HepG2 (cell line): ENCODE measurements at regions not wholly inside any gene's neighbourhood (a gene's known extent, or its start where the extent isn't known, plus 50 kb on each side); places are given as distances from the start of the nearest gene placed in this dataset.

Source experiments
- ATAC-seq: fragments of 200-7000 bp; cut with Tn5 transposase; 3 replicates; pipeline ENCODE4 v1.9.1; 2020; ENCODE audit warnings: mild to moderate bottlenecking, moderate library complexity
- BruUV-seq: library from RNA; stranded (reverse); fragments of 400-500 nt; replicated peaks from 2 replicates; lab custom pipeline; 2021; lab: Mats Ljungman, UMichigan
- CTCF ChIA-PET: fragments of 300-600 bp; formaldehyde crosslinking; extraction: SDS; loops from one replicate; lab custom pipeline; 2021; ENCODE audit warnings: low total read pairs, inconsistent platforms, low intra/inter-chr PET ratio; lab: Yijun Ruan, JAX
- POLR2A ChIA-PET: fragments of 350-600 bp; sonication (Branson Sonifier 250); formaldehyde crosslinking; loops from one replicate; lab custom pipeline; 2020; ENCODE audit warnings: antibody characterized with exemption, inconsistent platforms; lab: Yijun Ruan, JAX
- DNase-seq: peaks from one replicate; pipeline ENCODE4 v3.0.0-alpha.2; 2015; ENCODE audit warnings: low spot score
- FAIRE-seq: peaks from 3 replicates; lab custom pipeline; 2011; peaks lifted over from hg19 to GRCh38; lab: Jason Lieb, UNC
- H2AFZ ChIP-seq: one replicate; pipeline ENCODE4 v1.6.1; 2011; ENCODE audit warnings: low read length, inconsistent platforms
- H3K27ac ChIP-seq: fragments of 300-600 bp; 3 replicates; pipeline ENCODE4 v1.8.0; 2011; ENCODE audit warnings: mixed run types, mild to moderate bottlenecking, mixed read lengths, low read length, inconsistent platforms; ENCODE audit not compliant: insufficient read depth; ENCODE audit errors: extremely low read length
- H3K27me3 ChIP-seq, 2 experiments: fragments of 200-600 bp in 1 of 2; 2 replicates in 1 of 2; 3 replicates in 1 of 2; pipeline versions ENCODE4 v1.6.0 to v1.8.0; 2011; ENCODE audit warnings: low read length in 2 of 2, mild to moderate bottlenecking in 2 of 2, moderate library complexity in 2 of 2, inconsistent platforms in 1 of 2; ENCODE audit not compliant: insufficient read depth in 2 of 2, control insufficient read depth in 1 of 2
- H3K36me3 ChIP-seq, 2 experiments: fragments of 200-600 bp in 1 of 2; replicated peaks in 1 of 2; 2 replicates in 1 of 2; 3 replicates in 1 of 2; pipeline versions ENCODE4 v1.5.1 to v1.8.0; 2011; ENCODE audit warnings: low read length in 2 of 2, inconsistent platforms in 1 of 2; ENCODE audit not compliant: insufficient read depth in 2 of 2, control insufficient read depth in 1 of 2
- H3K4me1 ChIP-seq: 2 replicates; pipeline ENCODE4 v1.5.1; 2012; ENCODE audit warnings: low read length, inconsistent platforms; ENCODE audit not compliant: insufficient read depth
- H3K4me2 ChIP-seq: 2 replicates; pipeline ENCODE4 v1.6.0; 2011; ENCODE audit warnings: low read depth, low read length, inconsistent platforms
- H3K4me3 ChIP-seq, 3 experiments: fragments of 200-600 bp in 1 of 3; sonication (generic), shearing (Covaris generic) in 1 of 3; replicated peaks in 1 of 3; 2 replicates each; pipeline ENCODE4 v1.5.1; 2011 to 2016; ENCODE audit warnings: low read length in 3 of 3, inconsistent platforms in 2 of 3, low read depth in 2 of 3, mild to moderate bottlenecking in 2 of 3, control low read depth in 1 of 3, mixed read lengths in 1 of 3; ENCODE audit not compliant: insufficient read depth in 1 of 3
- H3K79me2 ChIP-seq: one replicate; pipeline ENCODE4 v1.6.1; 2011; ENCODE audit warnings: low read length, inconsistent platforms; ENCODE audit not compliant: insufficient read depth
- H3K9ac ChIP-seq: 2 replicates; pipeline ENCODE4 v1.6.0; 2011; ENCODE audit warnings: mild to moderate bottlenecking, low read depth, low read length, inconsistent platforms; ENCODE audit not compliant: insufficient read depth
- H3K9me3 ChIP-seq: 2 replicates; pipeline ENCODE4 v1.5.1; 2012; ENCODE audit warnings: mild to moderate bottlenecking, low read length
- H4K20me1 ChIP-seq: 2 replicates; pipeline ENCODE4 v1.6.0; 2011; ENCODE audit warnings: inconsistent platforms, mild to moderate bottlenecking, low read length, moderate library complexity; ENCODE audit not compliant: insufficient read depth
- AKNA ChIP-seq: sonication (generic); formaldehyde crosslinking; IDR thresholded peaks from 2 replicates; pipeline ENCODE4 v1.4.0; 2020; ENCODE audit warnings: missing genetic modification reagents, borderline replicate concordance
- HMGA1 ChIP-seq: sonication (generic); formaldehyde crosslinking; conservative IDR thresholded peaks from 2 replicates; pipeline ENCODE4 v1.4.0; 2020; ENCODE audit warnings: missing genetic modification reagents
- MTA1 ChIP-seq: sonication (generic); formaldehyde crosslinking; IDR thresholded peaks from 2 replicates; pipeline ENCODE4 v1.4.0; 2020; ENCODE audit warnings: missing genetic modification reagents, mild to moderate bottlenecking, borderline replicate concordance
- RXRB ChIP-seq: IDR thresholded peaks from 2 replicates; pipeline ENCODE4 v1.6.1; 2016; ENCODE audit warnings: borderline replicate concordance, missing genetic modification reagents, missing compliant biosample characterization
- U2AF2 ChIP-seq: fragments of 200-400 bp; formaldehyde crosslinking; IDR thresholded peaks from 2 replicates; pipeline ENCODE4 v1.6.1; 2017; ENCODE audit warnings: low read depth, mild to moderate bottlenecking, low read length
- ZNF512B ChIP-seq: sonication (generic); formaldehyde crosslinking; IDR thresholded peaks from 2 replicates; pipeline ENCODE4 v1.5.1; 2020; ENCODE audit warnings: missing genetic modification reagents, mild to moderate bottlenecking, borderline replicate concordance
- ZNF530 ChIP-seq: sonication (generic); formaldehyde crosslinking; IDR thresholded peaks from 2 replicates; pipeline ENCODE4 v1.5.0; 2020; ENCODE audit warnings: low read depth, mild to moderate bottlenecking, missing genetic modification reagents
- WGBS: methylation state at CpG from one replicate; pipeline ENCODE4 v1.1.6; 2017; ENCODE audit warnings: low lambda C conversion rate; 5-methylcytosine and 5-hydroxymethylcytosine counted together
- in situ Hi-C: cut with HindIII; loops from 2 replicates; pipeline ENCODE4 v1.10.0; 2017; ENCODE audit warnings: low pct_unique_long_range_greater_than_20kb; ENCODE audit not compliant: extremely low pct_ligation_motif_present
- intact Hi-C: fragments of 100-400 bp; cut with micrococcal nuclease; formaldehyde crosslinking; loops from one replicate; pipeline ENCODE4 v1.10.0; 2022; ENCODE audit not compliant: unreplicated experiment

DNA sequence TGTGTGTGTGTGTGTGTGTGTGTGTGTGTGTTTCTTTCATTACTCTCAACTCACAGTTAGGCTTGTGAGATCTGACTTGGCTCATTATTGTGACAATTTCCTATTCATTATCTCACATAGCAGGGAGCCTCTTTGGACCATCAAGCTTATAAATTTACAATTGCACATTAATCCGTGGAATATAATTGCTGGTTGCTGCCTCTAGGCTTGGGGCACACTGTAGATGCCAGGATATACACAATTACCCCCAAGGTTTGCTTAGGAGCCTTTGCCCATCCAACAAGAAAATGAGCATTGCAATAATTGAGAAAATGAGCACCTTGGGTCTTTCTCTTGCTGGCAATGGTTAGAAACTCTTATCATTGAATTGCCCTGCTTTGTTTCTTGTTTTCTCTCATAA lies 161.6 kb upstream of the DMRTA1 start:
- no peaks in the 10 kb centered on the region; a peak in 1 of 5 replicates for H3K27me3 ChIP-seq
- CTCF ChIA-PET = no interaction called here
- no peaks in the 10 kb centered on the region for H3K9me3 ChIP-seq
- H2AFZ ChIP-seq = no peak overlapping the region
- TF ChIP-seq AKNA (no peak), HMGA1 (CRISPR knock-in tag) (no peak), ZNF512B (CRISPR knock-in tag) (no peak), U2AF2 (no peak), ZNF530 (CRISPR knock-in tag) (no peak), RXRB (CRISPR knock-in tag) (no peak), MTA1 (CRISPR knock-in tag) (no peak)
- TF ChIP-seq, all 625 proteins: peak for 0
- WGBS = 0% methylated on average over 1 of the region's 1 CpG
- no TSS peak for BruUV-seq
- H3K27ac ChIP-seq = no peak overlapping the region
- no peak overlapping the region for H3K4me2 ChIP-seq
- H3K36me3 ChIP-seq = no peaks in the 10 kb centered on the region
- H3K4me3 ChIP-seq = no peak overlapping the region
- ATAC-seq (no peak), FAIRE-seq (no peak), DNase-seq (no peak)
- H4K20me1 ChIP-seq = no peaks in the 10 kb centered on the region
- H3K4me1 ChIP-seq = no peaks in the 10 kb centered on the region
- intact Hi-C loops = no loop called here
- H3K9ac ChIP-seq = no peak overlapping the region
- no peaks in the 10 kb centered on the region for H3K79me2 ChIP-seq
- in situ Hi-C loops = no loop called here
- POLR2A ChIA-PET = no interaction called here
